B cell (primary cell): ENCODE measurements at regions not wholly inside any gene's neighbourhood (a gene's known extent, or its start where the extent isn't known, plus 50 kb on each side); places are given as distances from the start of the nearest gene placed in this dataset.

Experiments used
- EZH2 ChIP-seq: IDR thresholded peaks from 2 replicates; pipeline ENCODE4 v1.6.1; 2012; ENCODE audit warnings: borderline replicate concordance, low read depth, mild to moderate bottlenecking, moderate library complexity, low read length; ENCODE audit not compliant: insufficient read depth, poor library complexity, severe bottlenecking
- TF ChIP-seq, protein P1 (sequence below): fragments of 200-600 bp; IDR thresholded peaks from one replicate; pipeline ENCODE4 v1.8.0; 2022; ENCODE audit warnings: antibody characterized with exemption, mild to moderate bottlenecking

DNA sequence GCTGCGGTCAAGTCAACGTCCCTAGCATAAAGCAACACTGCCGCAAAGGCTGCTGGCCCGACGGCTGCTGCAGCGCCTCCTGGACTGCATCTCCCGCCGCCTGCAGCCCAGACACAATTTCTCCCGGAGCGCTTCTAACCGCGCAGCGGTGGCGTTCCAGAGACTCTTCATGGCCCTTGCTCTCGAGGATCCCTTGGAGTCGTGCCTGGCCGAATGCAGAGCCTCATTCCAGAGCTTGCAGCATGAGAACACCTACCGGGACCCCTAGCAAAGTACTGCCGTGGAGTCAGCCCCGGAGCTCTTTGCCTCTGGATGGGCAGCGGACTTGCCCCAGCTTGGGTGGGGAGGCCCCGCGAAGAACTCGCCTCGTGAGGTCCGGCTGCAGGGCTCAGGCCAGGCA, 79.7 kb upstream of the ZNF32 start:
- TF ChIP-seq, protein P1, sequence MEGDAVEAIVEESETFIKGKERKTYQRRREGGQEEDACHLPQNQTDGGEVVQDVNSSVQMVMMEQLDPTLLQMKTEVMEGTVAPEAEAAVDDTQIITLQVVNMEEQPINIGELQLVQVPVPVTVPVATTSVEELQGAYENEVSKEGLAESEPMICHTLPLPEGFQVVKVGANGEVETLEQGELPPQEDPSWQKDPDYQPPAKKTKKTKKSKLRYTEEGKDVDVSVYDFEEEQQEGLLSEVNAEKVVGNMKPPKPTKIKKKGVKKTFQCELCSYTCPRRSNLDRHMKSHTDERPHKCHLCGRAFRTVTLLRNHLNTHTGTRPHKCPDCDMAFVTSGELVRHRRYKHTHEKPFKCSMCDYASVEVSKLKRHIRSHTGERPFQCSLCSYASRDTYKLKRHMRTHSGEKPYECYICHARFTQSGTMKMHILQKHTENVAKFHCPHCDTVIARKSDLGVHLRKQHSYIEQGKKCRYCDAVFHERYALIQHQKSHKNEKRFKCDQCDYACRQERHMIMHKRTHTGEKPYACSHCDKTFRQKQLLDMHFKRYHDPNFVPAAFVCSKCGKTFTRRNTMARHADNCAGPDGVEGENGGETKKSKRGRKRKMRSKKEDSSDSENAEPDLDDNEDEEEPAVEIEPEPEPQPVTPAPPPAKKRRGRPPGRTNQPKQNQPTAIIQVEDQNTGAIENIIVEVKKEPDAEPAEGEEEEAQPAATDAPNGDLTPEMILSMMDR: no peak
- no peak for TF ChIP-seq EZH2
